Adrenal gland (tissue), 9 donors: ENCODE measurements at regions not wholly inside any gene's neighbourhood (a gene's known extent, or its start where the extent isn't known, plus 50 kb on each side); places are given as distances from the start of the nearest gene placed in this dataset.

Experiments
- DNase-seq, 7 donors: peaks; one replicate each; pipeline ENCODE4 v3.0.0-alpha.2; 2019 to 2020
- H3K27ac ChIP-seq, 5 donors: fragments of 200-600 bp; sonication (generic) in 4 of 5; 1 replicate in 3 of 5; 2 replicates in 2 of 5; pipeline versions ENCODE4 v1.5.1 to v1.8.0; 2016 to 2020; ENCODE audit warnings: mild to moderate bottlenecking in 1 of 5
- H3K27me3 ChIP-seq: fragments of 200-600 bp; 2 replicates; pipeline ENCODE4 v1.8.0; 2021
- H3K36me3 ChIP-seq, 2 donors: fragments of 200-600 bp; replicated peaks in 1 of 2; 1 replicate in 1 of 2; 2 replicates in 1 of 2; pipeline versions ENCODE4 v1.5.1 to v1.8.0; 2018 to 2022
- H3K4me1 ChIP-seq, 2 donors: fragments of 200-600 bp; replicated peaks in 1 of 2; 1 replicate in 1 of 2; 2 replicates in 1 of 2; pipeline versions ENCODE4 v1.5.1 to v1.8.0; 2018 to 2021
- H3K4me3 ChIP-seq, 4 donors: fragments of 200-600 bp; sonication (generic) in 3 of 4; one replicate each; pipeline ENCODE4 v1.5.1; 2016 to 2018
- H3K9me3 ChIP-seq, 3 donors: fragments of 200-600 bp; sonication (generic) in 1 of 3; replicated peaks in 1 of 3; 1 replicate in 2 of 3; 2 replicates in 1 of 3; pipeline versions ENCODE4 v1.5.1 to v1.8.0; 2016 to 2021
- CTCF ChIP-seq, 6 experiments: fragments of 450-650 bp in 4 of 6; fragments of 200-600 bp in 2 of 6; sonication (generic) in 1 of 6; IDR thresholded peaks; 1 replicate in 5 of 6; 2 replicates in 1 of 6; pipeline versions ENCODE4 v1.5.1 to v1.8.0; 2016 to 2021; ENCODE audit warnings: antibody characterized with exemption in 6 of 6, mild to moderate bottlenecking in 2 of 6, moderate library complexity in 1 of 6
- POLR2A ChIP-seq, 2 donors: fragments of 450-650 bp; IDR thresholded peaks; one replicate each; pipeline ENCODE4 v1.6.1; 2017; ENCODE audit warnings: antibody characterized with exemption in 2 of 2, mild to moderate bottlenecking in 2 of 2, moderate library complexity in 1 of 2
- WGBS, 4 donors: extraction: QIAGEN DNeasy Blood & Tissue Kit in 2 of 4; methylation state at CpG; one replicate each; pipeline versions ENCODE4 v1.1.5 to v1.1.7; 2013 to 2017; 5-methylcytosine and 5-hydroxymethylcytosine counted together
- intact Hi-C, 2 donors: fragments of 100-400 bp; cut with DNase I; formaldehyde crosslinking; loops; one replicate each; pipeline versions ENCODE4 v1.14.1 to v1.15.0; 2022 to 2023
- donor health status: healthy with polysubstance abuse.
- donor health status: Bipolar disorder and iron deficiency.
- donor health status: DM: yes; HTN: yes; CAD: no.
- donor health status: DM: no; HTN: no; CAD: no.
- donor health status: DM: no; HTN: no; CAD: no.

- no peaks in the 10 kb centered on the region for H3K4me1 ChIP-seq
- intact Hi-C loops = no loop called here
- DNase-seq = no peak
- H3K4me3 ChIP-seq = no peak overlapping the region
- TF ChIP-seq POLR2A (IDR thresholded peaks at IDR 0.05) (no peak), CTCF (IDR thresholded peaks at IDR 0.05) (no peak)
- H3K36me3 ChIP-seq = no peaks in the 10 kb centered on the region
- H3K27me3 ChIP-seq = no peaks in the 10 kb centered on the region
- no peaks in the 10 kb centered on the region for H3K9me3 ChIP-seq
- H3K27ac ChIP-seq = no peak overlapping the region
These were observed 152.2 kb downstream of the TMEM161B start for GRCh38 chr5:88116396-88116795.

GRCh38 chr5:88115211-88115610 lies 153.4 kb downstream of the TMEM161B start:
- TF ChIP-seq POLR2A (IDR thresholded peaks at IDR 0.05) = no peak
- no peak for TF ChIP-seq CTCF (IDR thresholded peaks at IDR 0.05)
- Histone ChIP-seq H3K27me3 (no peaks in the 10 kb centered on the region), H3K27ac (no peak overlapping the region), H3K36me3 (no peaks in the 10 kb centered on the region), H3K9me3 (no peaks in the 10 kb centered on the region), H3K4me3 (no peak overlapping the region), H3K4me1 (no peaks in the 10 kb centered on the region)
- WGBS, 4 donors = 80 to 91% (median 84%) methylated on average over 3 of the region's 3 CpGs
- no peak for DNase-seq
- intact Hi-C loops = no loop called here

GRCh38 chr5:88113429-88113828 lies 155.2 kb downstream of the TMEM161B start:
- H3K27ac ChIP-seq = no peak overlapping the region
- H3K9me3 ChIP-seq = no peaks in the 10 kb centered on the region
- H3K4me1 ChIP-seq = peaks cover 0 to 8% of the 10 kb centered on the region in 2 donors
- H3K36me3 ChIP-seq = no peaks in the 10 kb centered on the region
- no peaks in the 10 kb centered on the region for H3K27me3 ChIP-seq
- intact Hi-C loops = no loop called here
- WGBS, 4 donors = 80 to 87% (median 85%) methylated on average over 1 of the region's 1 CpG
- H3K4me3 ChIP-seq = no peak overlapping the region
- DNase-seq = no peak
- TF ChIP-seq POLR2A (IDR thresholded peaks at IDR 0.05) (no peak), CTCF (IDR thresholded peaks at IDR 0.05) (no peak)

GRCh38 chr5:88109818-88110217 lies 158.8 kb downstream of the TMEM161B start:
- TF ChIP-seq POLR2A (IDR thresholded peaks at IDR 0.05) (no peak), CTCF (IDR thresholded peaks at IDR 0.05) (no peak)
- H3K27ac ChIP-seq = no peak overlapping the region
- 90 to 96% (median 93%) methylated on average over 5 of the region's 5 CpGs for WGBS, 4 donors
- peaks cover 0 to 8% of the 10 kb centered on the region in 2 donors for H3K4me1 ChIP-seq
- intact Hi-C loops = no loop called here
- no peaks in the 10 kb centered on the region for H3K27me3 ChIP-seq
- no peak overlapping the region for H3K4me3 ChIP-seq
- H3K36me3 ChIP-seq = no peaks in the 10 kb centered on the region
- H3K9me3 ChIP-seq = no peaks in the 10 kb centered on the region
- DNase-seq = no peak
